Hepatocyte (in vitro differentiated cells): ENCODE measurements at regions not wholly inside any gene's neighbourhood (a gene's known extent, or its start where the extent isn't known, plus 50 kb on each side); places are given as distances from the start of the nearest gene placed in this dataset.
"Not testable (repeated sequence)": the region's sequence is repeated elsewhere in the genome, so short reads cannot be mapped to it uniquely, and the experiment has no call there.

ENCODE experiments used
- DNase-seq: peaks from one replicate; pipeline ENCODE4 v3.0.0-alpha.2; 2016; ENCODE audit warnings: low spot score
- H2AFZ ChIP-seq: fragments of 200-600 bp; sonication (generic); 2 replicates; pipeline ENCODE4 v1.6.0; 2016; ENCODE audit warnings: antibody characterized with exemption, mild to moderate bottlenecking
- H3K27ac ChIP-seq: fragments of 200-600 bp; sonication (generic); 2 replicates; pipeline ENCODE4 v1.5.1; 2016; ENCODE audit warnings: mild to moderate bottlenecking
- H3K27me3 ChIP-seq: fragments of 200-600 bp; sonication (generic); 2 replicates; pipeline ENCODE4 v1.6.1; 2016
- H3K36me3 ChIP-seq: fragments of 200-600 bp; sonication (generic); replicated peaks from 2 replicates; pipeline ENCODE4 v1.5.1; 2016; ENCODE audit warnings: low read depth; ENCODE audit not compliant: insufficient read depth
- H3K4me1 ChIP-seq: fragments of 200-600 bp; sonication (generic); 2 replicates; pipeline ENCODE4 v1.5.1; 2016; ENCODE audit warnings: mild to moderate bottlenecking, moderate library complexity; ENCODE audit not compliant: insufficient read depth
- H3K4me2 ChIP-seq: fragments of 200-600 bp; sonication (generic); 2 replicates; pipeline ENCODE4 v1.6.0; 2016
- H3K4me3 ChIP-seq: fragments of 200-600 bp; sonication (generic); 2 replicates; pipeline ENCODE4 v1.5.1; 2016; ENCODE audit warnings: mild to moderate bottlenecking
- H3K79me2 ChIP-seq: fragments of 200-600 bp; sonication (generic); 2 replicates; pipeline ENCODE4 v1.6.0; 2017; ENCODE audit warnings: mild to moderate bottlenecking
- H3K9me2 ChIP-seq: fragments of 200-600 bp; sonication (generic); replicated peaks from 2 replicates; pipeline ENCODE4 v1.6.0; 2017; ENCODE audit warnings: mild to moderate bottlenecking; ENCODE audit not compliant: insufficient read depth
- H3K9me3 ChIP-seq: fragments of 200-600 bp; sonication (generic); 2 replicates; pipeline ENCODE4 v1.5.1; 2016; ENCODE audit warnings: low read depth, mild to moderate bottlenecking
- H4K20me1 ChIP-seq: fragments of 200-600 bp; sonication (generic); 2 replicates; pipeline ENCODE4 v1.6.0; 2016; ENCODE audit warnings: mild to moderate bottlenecking; ENCODE audit not compliant: insufficient read depth, poor library complexity, severe bottlenecking
- CTCF ChIP-seq: fragments of 200-600 bp; sonication (generic); IDR thresholded peaks from 2 replicates; pipeline ENCODE4 v1.5.1; 2016; ENCODE audit warnings: antibody characterized with exemption, mild to moderate bottlenecking; ENCODE audit not compliant: poor library complexity
- EZH2 ChIP-seq: fragments of 200-600 bp; sonication (generic); IDR thresholded peaks from 2 replicates; pipeline ENCODE4 v1.6.1; 2016; ENCODE audit warnings: antibody characterized with exemption, mild to moderate bottlenecking, borderline replicate concordance
- EZH2phosphoT487 ChIP-seq: fragments of 200-600 bp; sonication (generic); IDR thresholded peaks from one replicate; pipeline ENCODE4 v1.6.1; 2018; ENCODE audit warnings: antibody characterized with exemption, mild to moderate bottlenecking, low read depth, moderate library complexity; ENCODE audit not compliant: unreplicated experiment, severe bottlenecking
- WGBS: methylation state at CpG from one replicate; pipeline ENCODE4 v1.1.6; 2016; ENCODE audit warnings: low lambda C conversion rate; ENCODE audit errors: missing lambda C conversion rate; 5-methylcytosine and 5-hydroxymethylcytosine counted together

- Histone ChIP-seq H3K4me1 (peaks cover 12% of the 10 kb centered on the region), H3K4me3 (no peak overlapping the region), H3K27me3 (peaks cover 12% of the 10 kb centered on the region), H3K9me2 (no peaks in the 10 kb centered on the region), H3K27ac (no peak overlapping the region), H3K79me2 (no peaks in the 10 kb centered on the region), H4K20me1 (no peaks in the 10 kb centered on the region), H3K4me2 (no peak overlapping the region), H3K36me3 (no peaks in the 10 kb centered on the region), H3K9me3 (no peaks in the 10 kb centered on the region), H2AFZ (no peak overlapping the region)
- no peak for TF ChIP-seq EZH2
- no peak for TF ChIP-seq CTCF
- TF ChIP-seq EZH2phosphoT487 = no peak
- WGBS = 67% methylated on average over 6 of the region's 6 CpGs
- no peak for DNase-seq
Observed at GRCh38 chr11:45409587-45409986, 123.4 kb upstream of the SYT13 start.

- Histone ChIP-seq H4K20me1 (no peaks in the 10 kb centered on the region), H3K36me3 (no peaks in the 10 kb centered on the region), H3K4me1 (peaks cover 9% of the 10 kb centered on the region), H3K4me3 (no peak overlapping the region), H3K27me3 (peaks cover 12% of the 10 kb centered on the region), H3K4me2 (no peak overlapping the region), H3K9me3 (no peaks in the 10 kb centered on the region), H3K79me2 (no peaks in the 10 kb centered on the region), H3K27ac (no peak overlapping the region), H3K9me2 (no peaks in the 10 kb centered on the region), H2AFZ (no peak overlapping the region)
- no peak for TF ChIP-seq EZH2phosphoT487
- no peak for TF ChIP-seq CTCF
- TF ChIP-seq EZH2 = no peak
- no peak for DNase-seq
- 64% methylated on average over 3 of the region's 4 CpGs for WGBS
Observed at GRCh38 chr11:45407226-45407625, 121.1 kb upstream of the SYT13 start.

GRCh38 chr11:45405916-45406670, 120.0 kb upstream of the SYT13 start:
- Histone ChIP-seq H3K4me3 (no peak overlapping the region), H3K36me3 (no peaks in the 10 kb centered on the region), H3K79me2 (no peaks in the 10 kb centered on the region), H3K4me2 (no peak overlapping the region), H3K9me2 (no peaks in the 10 kb centered on the region), H3K9me3 (no peaks in the 10 kb centered on the region), H3K4me1 (no peaks in the 10 kb centered on the region), H4K20me1 (no peaks in the 10 kb centered on the region), H3K27me3 (peaks cover 7% of the 10 kb centered on the region), H2AFZ (no peak overlapping the region), H3K27ac (no peak overlapping the region)
- TF ChIP-seq CTCF = peak; percentile 59
- no peak for TF ChIP-seq EZH2
- no peak for DNase-seq
- 70% methylated on average over 3 of the region's 3 CpGs for WGBS

GRCh38 chr11:45403521-45403920, 117.4 kb upstream of the SYT13 start:
- not testable (repeated sequence) for H4K20me1 ChIP-seq, H3K4me3 ChIP-seq, H3K4me2 ChIP-seq, H3K9me3 ChIP-seq, H3K27me3 ChIP-seq, H3K27ac ChIP-seq, H3K36me3 ChIP-seq, H3K79me2 ChIP-seq, H2AFZ ChIP-seq, H3K4me1 ChIP-seq, DNase-seq, H3K9me2 ChIP-seq
- WGBS = 50% methylated on average over 1 of the region's 1 CpG
